Adrenal gland (tissue), 5 donors: ENCODE measurements at regions not wholly inside any gene's neighbourhood (a gene's known extent, or its start where the extent isn't known, plus 50 kb on each side); places are given as distances from the start of the nearest gene placed in this dataset.
"Not testable (repeated sequence)": the region's sequence is repeated elsewhere in the genome, so short reads cannot be mapped to it uniquely, and the experiment has no call there.

Experiments used
- POLR2A ChIP-seq, 2 donors: fragments of 450-650 bp; IDR thresholded peaks; one replicate each; pipeline ENCODE4 v1.6.1; 2017; ENCODE audit warnings: antibody characterized with exemption in 2 of 2, mild to moderate bottlenecking in 2 of 2, moderate library complexity in 1 of 2
- TF ChIP-seq, protein P1 (sequence below), 6 experiments: fragments of 450-650 bp in 4 of 6; fragments of 200-600 bp in 2 of 6; sonication (generic) in 1 of 6; IDR thresholded peaks; 1 replicate in 5 of 6; 2 replicates in 1 of 6; pipeline versions ENCODE4 v1.5.1 to v1.8.0; 2016 to 2021; ENCODE audit warnings: antibody characterized with exemption in 6 of 6, mild to moderate bottlenecking in 2 of 6, moderate library complexity in 1 of 6
- donor health status: DM: no; HTN: no; CAD: no.

DNA sequence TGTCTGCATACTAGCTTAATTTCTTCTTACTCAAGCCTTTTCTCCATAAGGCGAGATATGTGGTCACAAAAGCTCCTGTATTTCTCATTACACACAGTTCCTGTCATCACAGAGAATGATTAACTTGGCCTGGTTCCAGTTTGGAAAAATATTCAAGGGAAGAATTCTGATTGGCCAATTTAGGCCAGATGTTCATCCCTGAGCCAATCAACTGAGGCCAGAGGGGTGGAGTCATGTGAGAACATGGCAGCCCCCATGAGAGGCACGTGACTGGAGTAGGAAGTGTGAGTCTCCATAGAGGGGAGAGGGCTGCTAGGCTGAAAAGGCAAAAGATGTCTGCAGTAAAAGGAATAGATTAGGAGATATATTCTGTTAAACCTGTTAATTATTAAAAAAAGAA lies 167.5 kb upstream of the FRG2C start:
- TF ChIP-seq, protein P1, sequence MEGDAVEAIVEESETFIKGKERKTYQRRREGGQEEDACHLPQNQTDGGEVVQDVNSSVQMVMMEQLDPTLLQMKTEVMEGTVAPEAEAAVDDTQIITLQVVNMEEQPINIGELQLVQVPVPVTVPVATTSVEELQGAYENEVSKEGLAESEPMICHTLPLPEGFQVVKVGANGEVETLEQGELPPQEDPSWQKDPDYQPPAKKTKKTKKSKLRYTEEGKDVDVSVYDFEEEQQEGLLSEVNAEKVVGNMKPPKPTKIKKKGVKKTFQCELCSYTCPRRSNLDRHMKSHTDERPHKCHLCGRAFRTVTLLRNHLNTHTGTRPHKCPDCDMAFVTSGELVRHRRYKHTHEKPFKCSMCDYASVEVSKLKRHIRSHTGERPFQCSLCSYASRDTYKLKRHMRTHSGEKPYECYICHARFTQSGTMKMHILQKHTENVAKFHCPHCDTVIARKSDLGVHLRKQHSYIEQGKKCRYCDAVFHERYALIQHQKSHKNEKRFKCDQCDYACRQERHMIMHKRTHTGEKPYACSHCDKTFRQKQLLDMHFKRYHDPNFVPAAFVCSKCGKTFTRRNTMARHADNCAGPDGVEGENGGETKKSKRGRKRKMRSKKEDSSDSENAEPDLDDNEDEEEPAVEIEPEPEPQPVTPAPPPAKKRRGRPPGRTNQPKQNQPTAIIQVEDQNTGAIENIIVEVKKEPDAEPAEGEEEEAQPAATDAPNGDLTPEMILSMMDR (IDR thresholded peaks at IDR 0.05), result not testable (repeated sequence)
- TF ChIP-seq POLR2A (IDR thresholded peaks at IDR 0.05), result not testable (repeated sequence)
